A673 (cell line): ENCODE measurements at regions not wholly inside any gene's neighbourhood (a gene's known extent, or its start where the extent isn't known, plus 50 kb on each side); places are given as distances from the start of the nearest gene placed in this dataset.

Source experiments
- BruUV-seq: library from RNA; stranded (reverse); fragments of 400-500 nt; replicated peaks from 2 replicates; lab custom pipeline; 2021; lab: Mats Ljungman, UMichigan
- CTCF ChIA-PET: fragments of 300-600 bp; sonication (Branson Sonifier 250); formaldehyde crosslinking; loops from one replicate; lab custom pipeline; 2022; ENCODE audit warnings: antibody characterized with exemption; lab: Charles Lee
- POLR2A ChIA-PET: fragments of 300-600 bp; sonication (Branson Sonifier 250); formaldehyde crosslinking; loops from one replicate; lab custom pipeline; 2022; ENCODE audit warnings: antibody characterized with exemption; ENCODE audit not compliant: low non-redundant PET; lab: Charles Lee
- DNase-seq: peaks from one replicate; pipeline ENCODE4 v3.0.0-alpha.2; 2015; ENCODE audit warnings: low spot score
- H3K27ac ChIP-seq: fragments of 200-600 bp; sonication (generic); 2 replicates; pipeline ENCODE4 v1.5.1; 2016; ENCODE audit warnings: mixed run types, low read depth, mild to moderate bottlenecking, mixed read lengths, antibody characterized with exemption, low read length; ENCODE audit not compliant: poor library complexity, severe bottlenecking
- H3K27me3 ChIP-seq: fragments of 200-600 bp; sonication (generic); replicated peaks from 2 replicates; pipeline ENCODE4 v1.6.1; 2017; ENCODE audit warnings: mixed run types, low read depth, mild to moderate bottlenecking, mixed read lengths, antibody characterized with exemption, low read length; ENCODE audit not compliant: insufficient read depth, poor library complexity
- H3K36me3 ChIP-seq: fragments of 200-600 bp; sonication (generic); 2 replicates; pipeline ENCODE4 v1.6.1; 2016; ENCODE audit warnings: mixed run types, mild to moderate bottlenecking, mixed read lengths, antibody characterized with exemption, low read length; ENCODE audit not compliant: insufficient read depth, poor library complexity, severe bottlenecking
- H3K4me1 ChIP-seq: fragments of 200-600 bp; sonication (generic); 2 replicates; pipeline ENCODE4 v1.6.1; 2017; ENCODE audit warnings: mixed run types, mild to moderate bottlenecking, mixed read lengths, antibody characterized with exemption, low read length; ENCODE audit not compliant: insufficient read depth, poor library complexity, severe bottlenecking
- H3K4me3 ChIP-seq: fragments of 200-600 bp; sonication (generic); 2 replicates; pipeline ENCODE4 v1.5.1; 2016; ENCODE audit warnings: low read depth, mixed run types, mild to moderate bottlenecking, mixed read lengths, low read length; ENCODE audit not compliant: poor library complexity, severe bottlenecking
- H3K9me3 ChIP-seq: fragments of 200-600 bp; sonication (generic); 2 replicates; pipeline ENCODE4 v1.6.1; 2016; ENCODE audit warnings: mixed run types, low read depth, mild to moderate bottlenecking, mixed read lengths, antibody characterized with exemption, low read length; ENCODE audit not compliant: poor library complexity, severe bottlenecking
- EZH2 ChIP-seq: fragments of 200-600 bp; sonication (generic); IDR thresholded peaks from 2 replicates; pipeline ENCODE4 v1.6.1; 2017; ENCODE audit warnings: borderline replicate concordance, low read depth, mild to moderate bottlenecking, mixed read lengths, antibody characterized with exemption, low read length; ENCODE audit not compliant: poor library complexity, severe bottlenecking
- intact Hi-C: fragments of 100-400 bp; cut with micrococcal nuclease; formaldehyde crosslinking; loops from one replicate; pipeline ENCODE4 v1.10.0; 2022; ENCODE audit not compliant: unreplicated experiment
- TF ChIP-seq, protein P1 (sequence below): fragments of 300-800, 200-600 bp; sonication (generic); conservative IDR thresholded peaks from 2 replicates; pipeline ENCODE4 v1.5.1; 2017; ENCODE audit warnings: low read depth, mild to moderate bottlenecking, antibody characterized with exemption, low read length, moderate library complexity, mixed read lengths

DNA sequence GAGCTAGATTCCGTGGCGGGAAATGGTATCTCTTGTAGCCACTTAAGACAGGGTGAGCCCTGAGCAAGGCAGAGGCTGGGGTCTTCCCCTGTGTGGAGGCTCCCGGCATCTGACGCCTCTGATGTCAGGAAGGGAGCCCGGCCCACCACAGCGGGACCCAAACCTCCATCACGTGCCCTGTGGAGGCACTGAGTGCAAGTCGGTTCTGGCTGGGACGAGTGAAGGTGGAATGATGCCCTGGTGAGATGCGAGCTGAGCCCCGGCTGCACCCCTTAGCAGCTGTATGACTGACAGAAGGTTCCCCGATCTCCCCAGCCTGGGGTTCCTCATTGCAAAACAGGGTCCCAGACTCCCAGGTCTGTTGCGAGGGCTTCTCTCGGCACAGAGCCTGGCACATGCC lies 187.4 kb upstream of the TNRC6C start:
- no peaks in the 10 kb centered on the region for H3K4me1 ChIP-seq
- ChIA-PET CTCF (interaction anchor here (0.7 kb wide), 1 partner anchor 187 kb away, joined by 3 read pairs; no protein-coding TSS in a partner anchor), POLR2A (no interaction called here)
- intact Hi-C loops: no loop called here
- H3K9me3 ChIP-seq: no peaks in the 10 kb centered on the region
- DNase-seq: no peak
- H3K27ac ChIP-seq: no peak overlapping the region
- no peaks in the 10 kb centered on the region for H3K36me3 ChIP-seq
- no peaks in the 10 kb centered on the region for H3K27me3 ChIP-seq
- TF ChIP-seq, protein P1, sequence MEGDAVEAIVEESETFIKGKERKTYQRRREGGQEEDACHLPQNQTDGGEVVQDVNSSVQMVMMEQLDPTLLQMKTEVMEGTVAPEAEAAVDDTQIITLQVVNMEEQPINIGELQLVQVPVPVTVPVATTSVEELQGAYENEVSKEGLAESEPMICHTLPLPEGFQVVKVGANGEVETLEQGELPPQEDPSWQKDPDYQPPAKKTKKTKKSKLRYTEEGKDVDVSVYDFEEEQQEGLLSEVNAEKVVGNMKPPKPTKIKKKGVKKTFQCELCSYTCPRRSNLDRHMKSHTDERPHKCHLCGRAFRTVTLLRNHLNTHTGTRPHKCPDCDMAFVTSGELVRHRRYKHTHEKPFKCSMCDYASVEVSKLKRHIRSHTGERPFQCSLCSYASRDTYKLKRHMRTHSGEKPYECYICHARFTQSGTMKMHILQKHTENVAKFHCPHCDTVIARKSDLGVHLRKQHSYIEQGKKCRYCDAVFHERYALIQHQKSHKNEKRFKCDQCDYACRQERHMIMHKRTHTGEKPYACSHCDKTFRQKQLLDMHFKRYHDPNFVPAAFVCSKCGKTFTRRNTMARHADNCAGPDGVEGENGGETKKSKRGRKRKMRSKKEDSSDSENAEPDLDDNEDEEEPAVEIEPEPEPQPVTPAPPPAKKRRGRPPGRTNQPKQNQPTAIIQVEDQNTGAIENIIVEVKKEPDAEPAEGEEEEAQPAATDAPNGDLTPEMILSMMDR: no peak
- no peak for TF ChIP-seq EZH2
- H3K4me3 ChIP-seq: no peak overlapping the region
- no TSS peak for BruUV-seq

DNA sequence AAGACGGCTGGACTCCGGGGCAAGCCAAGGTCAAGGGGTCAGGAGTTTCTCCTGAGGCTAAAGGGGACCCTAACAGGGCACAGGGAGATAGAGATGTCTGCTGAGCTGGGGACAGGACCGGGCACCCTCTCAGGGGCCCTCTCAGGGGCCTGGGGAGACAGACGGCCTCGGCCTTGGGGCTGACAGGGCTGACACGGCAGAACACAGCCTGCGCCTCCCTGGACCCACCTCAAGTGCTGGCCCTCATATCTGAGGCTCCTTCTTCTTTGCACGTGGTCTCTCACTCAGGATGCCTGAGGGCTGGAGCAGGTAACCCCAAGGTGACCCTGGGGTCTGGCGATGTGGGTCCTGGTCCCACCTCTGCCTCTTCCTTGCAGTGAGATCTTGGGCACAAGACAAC lies 186.9 kb upstream of the TNRC6C start:
- H3K27me3 ChIP-seq: no peaks in the 10 kb centered on the region
- intact Hi-C loops: no loop called here
- ChIA-PET POLR2A (no interaction called here), CTCF (no interaction called here)
- TF ChIP-seq EZH2: no peak
- TF ChIP-seq, protein P1: no peak
- H3K27ac ChIP-seq: no peak overlapping the region
- no TSS peak for BruUV-seq
- H3K9me3 ChIP-seq: no peaks in the 10 kb centered on the region
- no peaks in the 10 kb centered on the region for H3K4me1 ChIP-seq
- no peak overlapping the region for H3K4me3 ChIP-seq
- no peak for DNase-seq
- no peaks in the 10 kb centered on the region for H3K36me3 ChIP-seq

DNA sequence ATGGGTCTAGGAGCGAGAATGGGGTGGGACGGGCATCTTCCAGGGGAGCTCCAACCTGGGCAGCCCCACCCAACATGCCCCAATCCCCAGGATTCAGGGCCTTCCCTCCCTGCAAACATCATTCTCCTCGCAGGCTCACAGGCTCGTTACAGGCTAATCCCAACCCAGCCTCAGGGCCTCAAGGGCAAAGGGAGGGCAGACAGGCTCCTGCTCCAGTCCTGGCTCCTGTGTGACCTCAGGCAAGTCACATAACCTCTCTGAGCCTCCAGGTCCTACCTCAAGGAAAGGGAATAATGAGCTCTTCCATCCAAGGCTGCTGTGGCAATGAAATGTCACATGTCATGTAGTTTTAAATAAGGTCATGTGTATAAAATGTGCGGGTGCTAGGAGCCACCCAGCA lies 186.5 kb upstream of the TNRC6C start:
- TF ChIP-seq, protein P1: no peak
- no peak for TF ChIP-seq EZH2
- intact Hi-C loops: no loop called here
- no peaks in the 10 kb centered on the region for H3K27me3 ChIP-seq
- BruUV-seq: no TSS peak
- ChIA-PET POLR2A (no interaction called here), CTCF (no interaction called here)
- H3K4me3 ChIP-seq: no peak overlapping the region
- no peak overlapping the region for H3K27ac ChIP-seq
- no peaks in the 10 kb centered on the region for H3K4me1 ChIP-seq
- H3K36me3 ChIP-seq: no peaks in the 10 kb centered on the region
- DNase-seq: no peak
- no peaks in the 10 kb centered on the region for H3K9me3 ChIP-seq
